ENCODE measurements at regions not wholly inside any gene's neighbourhood (a gene's known extent, or its start where the extent isn't known, plus 50 kb on each side); places are given as distances from the start of the nearest gene placed in this dataset.

DNA sequence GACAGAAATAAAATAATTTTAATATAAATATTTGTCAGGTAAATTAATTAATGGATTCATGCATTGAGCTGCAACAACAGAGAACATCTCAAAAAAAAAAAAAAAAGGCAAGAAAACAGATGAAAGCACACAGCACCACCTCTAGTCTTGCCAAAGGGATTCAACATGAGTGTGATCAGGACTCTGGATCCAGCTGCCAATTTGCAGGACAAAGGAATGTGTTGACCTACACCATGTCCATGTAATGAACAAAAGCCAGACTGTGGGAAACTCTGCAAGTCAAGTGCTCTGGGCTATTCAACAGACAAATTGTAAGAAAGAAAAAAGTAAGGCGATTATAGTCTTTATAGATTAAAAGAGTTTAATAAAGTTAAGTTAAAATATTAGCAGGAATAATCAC is 769.3 kb downstream of the TLR4 start:
- TF ChIP-seq, protein P1, sequence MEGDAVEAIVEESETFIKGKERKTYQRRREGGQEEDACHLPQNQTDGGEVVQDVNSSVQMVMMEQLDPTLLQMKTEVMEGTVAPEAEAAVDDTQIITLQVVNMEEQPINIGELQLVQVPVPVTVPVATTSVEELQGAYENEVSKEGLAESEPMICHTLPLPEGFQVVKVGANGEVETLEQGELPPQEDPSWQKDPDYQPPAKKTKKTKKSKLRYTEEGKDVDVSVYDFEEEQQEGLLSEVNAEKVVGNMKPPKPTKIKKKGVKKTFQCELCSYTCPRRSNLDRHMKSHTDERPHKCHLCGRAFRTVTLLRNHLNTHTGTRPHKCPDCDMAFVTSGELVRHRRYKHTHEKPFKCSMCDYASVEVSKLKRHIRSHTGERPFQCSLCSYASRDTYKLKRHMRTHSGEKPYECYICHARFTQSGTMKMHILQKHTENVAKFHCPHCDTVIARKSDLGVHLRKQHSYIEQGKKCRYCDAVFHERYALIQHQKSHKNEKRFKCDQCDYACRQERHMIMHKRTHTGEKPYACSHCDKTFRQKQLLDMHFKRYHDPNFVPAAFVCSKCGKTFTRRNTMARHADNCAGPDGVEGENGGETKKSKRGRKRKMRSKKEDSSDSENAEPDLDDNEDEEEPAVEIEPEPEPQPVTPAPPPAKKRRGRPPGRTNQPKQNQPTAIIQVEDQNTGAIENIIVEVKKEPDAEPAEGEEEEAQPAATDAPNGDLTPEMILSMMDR (IDR thresholded peaks at IDR 0.05; ENCODE audit: low read length), result no peak
- no peak for TF ChIP-seq EZH2 (IDR thresholded peaks at IDR 0.05; ENCODE audit: borderline replicate concordance, low read length)

Measured in OCI-LY1 (cell line).